ENCODE measurements at regions not wholly inside any gene's neighbourhood (a gene's known extent, or its start where the extent isn't known, plus 50 kb on each side); places are given as distances from the start of the nearest gene placed in this dataset.

GRCh38 chr1:118339400-118340124, 154.5 kb upstream of the SPAG17 start:
- no peak for DNase-seq

- DNase-seq, result no peak
Measured at GRCh38 chr1:118338936-118339335, 153.9 kb upstream of the SPAG17 start.

GRCh38 chr1:118337346-118337745, 152.3 kb upstream of the SPAG17 start:
- no peak for DNase-seq

GRCh38 chr1:118335331-118335732, 150.3 kb upstream of the SPAG17 start:
- DNase-seq, result no peak

GRCh38 chr1:118334506-118334905, 149.5 kb upstream of the SPAG17 start:
- no peak for DNase-seq

GRCh38 chr1:118333601-118334210, 148.7 kb upstream of the SPAG17 start:
- no peak for DNase-seq

- no peak for DNase-seq
Measured at GRCh38 chr1:118326960-118327629, 142.1 kb upstream of the SPAG17 start.

- no peak for DNase-seq
Measured at GRCh38 chr1:118325550-118326225, 140.7 kb upstream of the SPAG17 start.

- no peak for DNase-seq
Measured at GRCh38 chr1:118323246-118323645, 138.2 kb upstream of the SPAG17 start.

GRCh38 chr1:118322331-118322730, 137.3 kb upstream of the SPAG17 start:
- no peak for DNase-seq

- DNase-seq, result no peak
Measured at GRCh38 chr1:118321840-118322239, 136.8 kb upstream of the SPAG17 start.

- no peak for DNase-seq
Measured at GRCh38 chr1:118317842-118318614, 133.0 kb upstream of the SPAG17 start.

GRCh38 chr1:118306851-118307250, 121.8 kb upstream of the SPAG17 start:
- no peak for DNase-seq

GRCh38 chr1:118304722-118305359, 119.8 kb upstream of the SPAG17 start:
- no peak for DNase-seq

GRCh38 chr1:118303534-118303933, 118.5 kb upstream of the SPAG17 start:
- no peak for DNase-seq

GRCh38 chr1:118303064-118303463, 118.0 kb upstream of the SPAG17 start:
- no peak for DNase-seq

GRCh38 chr1:118302145-118302544, 117.1 kb upstream of the SPAG17 start:
- DNase-seq, result no peak

- DNase-seq, result no peak
Measured at GRCh38 chr1:118300808-118301207, 115.8 kb upstream of the SPAG17 start.

- no peak for DNase-seq
Measured at GRCh38 chr1:118298397-118298796, 113.4 kb upstream of the SPAG17 start.

- no peak for DNase-seq
Measured at GRCh38 chr1:118297521-118297920, 112.5 kb upstream of the SPAG17 start.

- DNase-seq, result no peak
Measured at GRCh38 chr1:118294875-118295642, 110.0 kb upstream of the SPAG17 start.

GRCh38 chr1:118291661-118292060, 106.6 kb upstream of the SPAG17 start:
- DNase-seq, result no peak

All from NCI-H2081 treated with DMSO at 0.1 percent for 48 hours (cell line).